MV-4-11 (cell line): ENCODE measurements at regions not wholly inside any gene's neighbourhood (a gene's known extent, or its start where the extent isn't known, plus 50 kb on each side); places are given as distances from the start of the nearest gene placed in this dataset.
A peak's percentile ranks its signal among the peaks of the same experiment; 100 is the strongest.

Source experiments
- DNase-seq: peaks from one replicate; lab custom pipeline; 2025; lab: John Stamatoyannopoulos, UW

GRCh38 chr7:68917041-68917651 is 681.1 kb upstream of the AUTS2 start:
- no peak for DNase-seq

GRCh38 chr7:68918621-68919020 is 679.7 kb upstream of the AUTS2 start:
- DNase-seq: no peak

GRCh38 chr7:68922850-68923249 is 675.4 kb upstream of the AUTS2 start:
- no peak for DNase-seq

- DNase-seq: no peak
These were observed 673.0 kb upstream of the AUTS2 start for GRCh38 chr7:68925241-68925640.

- no peak for DNase-seq
These were observed 668.5 kb upstream of the AUTS2 start for GRCh38 chr7:68929781-68930261.

GRCh38 chr7:68936471-68937035 is 661.7 kb upstream of the AUTS2 start:
- peak; percentile 17 for DNase-seq

GRCh38 chr7:68938151-68938550 is 660.1 kb upstream of the AUTS2 start:
- no peak for DNase-seq

- DNase-seq: no peak
These were observed 654.5 kb upstream of the AUTS2 start for GRCh38 chr7:68943786-68944185.

- DNase-seq: no peak
These were observed 642.6 kb upstream of the AUTS2 start for GRCh38 chr7:68955656-68956055.

GRCh38 chr7:68958571-68958970 is 639.7 kb upstream of the AUTS2 start:
- DNase-seq: no peak

- DNase-seq: peak; percentile 72
These were observed 634.7 kb upstream of the AUTS2 start for GRCh38 chr7:68963552-68963951.

GRCh38 chr7:68964060-68964459 is 634.2 kb upstream of the AUTS2 start:
- peak; percentile 83 for DNase-seq

GRCh38 chr7:68965351-68965750 is 632.9 kb upstream of the AUTS2 start:
- DNase-seq: no peak

GRCh38 chr7:68967598-68967997 is 630.7 kb upstream of the AUTS2 start:
- DNase-seq: no peak

GRCh38 chr7:68969571-68969970 is 628.7 kb upstream of the AUTS2 start:
- DNase-seq: peak; percentile 95

GRCh38 chr7:68971634-68972340 is 626.5 kb upstream of the AUTS2 start:
- no peak for DNase-seq

GRCh38 chr7:68977385-68978055 is 620.8 kb upstream of the AUTS2 start:
- DNase-seq: no peak

GRCh38 chr7:68978710-68979109 is 619.6 kb upstream of the AUTS2 start:
- DNase-seq: no peak

- peak; percentile 72 for DNase-seq
These were observed 618.3 kb upstream of the AUTS2 start for GRCh38 chr7:68980011-68980410.

- DNase-seq: peak; percentile 22
These were observed 617.8 kb upstream of the AUTS2 start for GRCh38 chr7:68980432-68980831.

- DNase-seq: no peak
These were observed 614.0 kb upstream of the AUTS2 start for GRCh38 chr7:68984306-68984705.

- DNase-seq: peak; percentile 21
These were observed 603.4 kb upstream of the AUTS2 start for GRCh38 chr7:68994841-68995240.

GRCh38 chr7:68998136-68998535 is 600.1 kb upstream of the AUTS2 start:
- no peak for DNase-seq
